GM12891 (cell line): ENCODE measurements at regions not wholly inside any gene's neighbourhood (a gene's known extent, or its start where the extent isn't known, plus 50 kb on each side); places are given as distances from the start of the nearest gene placed in this dataset.

Source experiments
- PAX5 ChIP-seq: IDR thresholded peaks from 2 replicates; pipeline ENCODE4 v1.6.1; 2011; ENCODE audit warnings: low read length, moderate library complexity, mild to moderate bottlenecking; ENCODE audit not compliant: insufficient read depth, severe bottlenecking
- POLR2A ChIP-seq: IDR thresholded peaks from 2 replicates; pipeline ENCODE4 v1.6.1; 2011; ENCODE audit warnings: low read depth, low read length, control low read depth

DNA sequence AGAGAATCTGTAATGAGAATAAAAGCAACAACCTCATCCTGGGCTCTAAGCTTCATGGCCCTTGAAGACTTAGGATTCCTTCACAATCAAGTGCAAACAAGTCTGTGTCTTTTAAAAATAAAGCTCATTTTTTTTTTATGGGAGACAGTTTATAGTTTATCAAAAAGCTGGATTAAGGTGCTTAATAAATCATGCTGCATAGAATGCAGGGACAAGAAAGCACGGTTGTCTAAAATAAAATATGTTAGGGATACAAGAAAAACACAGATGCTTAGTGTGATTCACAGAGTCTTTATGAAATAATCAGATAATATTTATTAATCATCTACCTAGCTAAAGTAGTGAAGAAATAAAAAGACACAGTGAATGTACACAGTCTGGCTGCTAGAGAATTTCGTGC, 2045.9 kb upstream of the WWC1 start:
- TF ChIP-seq PAX5 (no peak), POLR2A (no peak)
